ENCODE measurements at regions not wholly inside any gene's neighbourhood (a gene's known extent, or its start where the extent isn't known, plus 50 kb on each side); places are given as distances from the start of the nearest gene placed in this dataset.
"Not testable (repeated sequence)": the region's sequence is repeated elsewhere in the genome, so short reads cannot be mapped to it uniquely, and the experiment has no call there.

DNA sequence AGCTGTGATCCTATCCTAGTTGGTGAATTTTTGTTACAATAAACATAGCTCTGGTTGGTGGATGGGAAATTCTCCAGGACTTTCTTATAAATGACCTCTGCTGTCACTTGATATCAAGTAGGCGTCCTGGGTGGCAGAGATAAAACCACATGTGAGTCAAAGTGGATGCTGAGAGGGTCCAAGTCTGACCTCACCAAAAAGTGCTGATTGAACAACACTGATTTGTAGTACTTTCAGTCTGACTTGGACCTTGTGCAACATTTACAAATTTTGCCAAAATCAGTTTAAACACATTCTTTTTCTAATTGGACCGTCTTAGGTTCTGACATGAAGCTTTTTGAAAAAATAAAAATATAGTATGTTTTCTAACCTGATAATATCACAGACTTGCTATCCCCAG lies 585.6 kb downstream of the GALC start:
- DNase-seq: no peak

DNA sequence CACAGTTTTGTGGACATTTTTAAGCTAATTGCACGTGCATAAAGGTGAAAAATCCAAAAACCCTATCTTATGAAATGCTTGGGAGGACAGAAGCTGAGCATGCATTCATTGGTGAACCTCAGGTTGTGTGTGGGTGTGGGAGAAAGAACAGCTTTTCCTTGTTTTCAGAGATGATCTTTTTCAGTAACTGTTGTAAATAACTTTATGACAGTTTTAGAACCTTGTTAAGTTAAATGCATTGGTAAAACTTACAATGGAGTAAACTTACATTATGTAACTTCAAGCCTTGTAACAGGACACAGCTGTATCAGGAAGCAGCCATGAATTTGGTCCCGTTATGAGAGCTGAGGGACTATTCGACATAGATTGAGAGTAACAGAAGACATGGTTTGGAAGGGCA lies 587.4 kb downstream of the GALC start:
- no peak for DNase-seq

DNA sequence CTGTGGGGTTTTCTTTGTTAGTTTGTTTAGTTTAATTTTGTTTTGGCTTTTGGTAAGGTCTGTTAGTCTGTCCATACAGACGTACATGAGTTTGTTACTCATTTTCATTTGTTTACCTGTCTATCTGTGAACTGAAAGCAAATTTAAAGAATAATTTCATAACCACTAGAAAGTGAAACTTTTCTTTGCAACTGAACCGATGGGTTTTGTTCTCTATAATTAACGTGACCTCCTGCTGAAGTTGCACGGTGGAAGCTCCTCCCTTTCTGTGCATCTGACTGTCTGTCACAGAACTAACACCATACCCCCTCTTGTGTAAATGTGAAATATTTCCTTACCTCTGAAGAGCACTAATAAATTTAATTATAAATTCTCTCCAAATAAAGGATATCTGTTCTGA lies 595.5 kb downstream of the GALC start:
- no peak for DNase-seq

DNA sequence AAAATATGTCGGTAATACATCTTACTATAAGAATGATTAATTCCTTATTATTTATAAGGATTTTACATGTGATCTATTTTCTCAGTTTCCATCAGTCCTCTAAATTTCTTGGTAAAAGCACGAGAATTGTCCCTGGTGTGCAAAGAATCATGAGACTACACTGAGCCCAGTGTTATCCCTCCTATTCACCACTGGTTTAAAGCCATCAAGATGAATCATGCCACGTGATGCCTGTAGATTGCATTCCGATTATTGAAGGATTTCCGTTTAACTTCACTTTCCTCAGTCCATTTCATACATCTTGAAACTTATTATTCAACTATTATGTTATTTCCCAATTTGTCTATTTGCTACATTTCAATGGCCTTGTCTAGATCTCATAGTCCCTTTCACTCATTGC lies 601.9 kb downstream of the GALC start:
- no peak for DNase-seq

DNA sequence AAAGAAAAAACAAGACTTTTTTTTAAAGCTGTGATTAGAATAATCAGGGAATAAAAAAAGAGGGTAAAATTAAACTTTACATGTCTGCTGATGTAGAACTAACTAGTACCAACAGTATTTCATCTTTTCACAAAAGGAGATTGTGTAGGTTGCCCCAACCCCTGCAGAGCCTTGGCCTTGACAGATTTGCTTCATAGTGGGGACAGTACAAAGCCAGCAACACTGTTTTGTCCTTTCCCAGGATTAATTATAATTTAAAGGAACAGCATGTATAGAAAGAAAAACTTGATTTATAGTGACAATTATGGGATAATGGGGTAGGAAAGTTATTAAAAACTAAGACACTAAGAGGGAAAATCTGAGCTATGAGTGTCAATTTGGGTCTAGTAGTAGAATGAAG lies 604.0 kb downstream of the GALC start:
- no peak for DNase-seq

DNA sequence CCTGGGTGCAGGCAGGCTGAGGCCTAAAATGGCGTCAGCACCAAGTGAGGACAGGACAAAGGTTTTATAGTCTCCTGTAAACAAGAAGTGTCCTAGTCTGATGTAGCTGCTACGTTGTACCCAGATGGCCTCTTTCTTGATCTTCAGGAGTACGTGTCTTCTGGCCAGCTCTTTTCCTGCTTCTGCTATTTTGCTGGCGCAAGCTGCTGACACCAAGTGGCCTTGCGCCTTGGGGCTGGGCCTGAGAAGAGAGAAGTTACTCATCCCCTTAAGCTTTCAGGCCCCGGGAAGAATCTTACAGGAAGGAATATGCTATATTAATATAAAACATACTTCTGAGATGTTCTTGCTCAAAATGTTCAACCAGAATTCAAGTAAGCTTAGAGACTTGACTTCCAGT lies 605.2 kb downstream of the GALC start:
- no peak for DNase-seq

DNA sequence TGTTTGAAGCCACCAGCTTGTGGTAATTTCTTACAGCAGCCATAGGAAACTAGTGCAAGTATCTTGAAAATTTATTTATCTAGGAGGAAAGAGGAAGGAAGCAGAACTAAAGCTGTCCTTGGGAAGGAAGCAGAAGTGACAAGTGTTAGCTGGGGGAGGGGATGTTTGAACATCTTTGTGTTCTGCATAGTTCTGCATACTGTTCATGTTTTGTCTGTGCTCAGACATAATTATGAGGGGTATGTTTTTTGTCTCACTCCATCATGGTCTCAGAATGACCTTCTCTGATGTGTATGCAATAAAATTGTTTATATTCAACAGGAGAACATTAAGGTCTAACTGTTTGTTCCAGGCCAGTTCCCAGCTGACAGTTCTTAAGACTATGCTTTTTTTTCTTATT lies 606.5 kb downstream of the GALC start:
- no peak for DNase-seq

DNA sequence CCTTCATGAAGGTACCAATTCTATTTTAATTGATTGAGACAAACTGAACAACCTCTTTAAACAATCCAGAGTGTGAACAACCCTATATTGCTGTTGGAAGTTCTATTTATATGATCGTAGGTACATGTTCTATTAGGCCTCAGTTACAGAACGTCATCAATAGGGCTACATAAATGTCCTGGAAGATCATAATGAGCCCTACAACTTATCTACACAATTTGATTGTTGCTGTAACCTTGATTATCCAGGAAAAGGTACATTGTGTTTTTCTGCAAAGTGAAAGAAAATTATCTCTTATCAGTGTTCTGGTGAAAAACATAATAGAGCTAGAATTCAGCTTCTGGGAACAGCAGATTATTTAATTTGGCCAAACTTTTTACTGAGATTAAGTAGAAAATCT lies 612.9 kb downstream of the GALC start:
- DNase-seq: no peak

DNA sequence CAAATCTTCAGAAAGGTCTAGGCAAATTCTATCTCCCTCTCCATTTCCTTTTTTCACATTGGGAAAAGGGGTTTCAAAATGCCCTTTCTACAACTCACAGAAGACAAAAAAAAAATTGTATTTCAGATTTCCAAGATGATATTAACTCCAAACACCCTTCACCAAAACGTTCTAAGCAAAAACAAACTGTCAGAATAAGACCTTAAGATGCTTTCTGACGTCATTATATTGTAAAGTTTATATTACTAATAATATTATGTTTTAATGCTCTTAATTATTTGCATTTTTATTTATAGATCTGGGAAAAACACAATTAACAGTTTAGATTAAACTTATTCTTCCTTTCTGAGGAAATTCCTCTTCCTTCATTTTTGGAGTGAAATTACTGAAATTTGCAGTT lies 624.2 kb downstream of the GALC start:
- DNase-seq: no peak

DNA sequence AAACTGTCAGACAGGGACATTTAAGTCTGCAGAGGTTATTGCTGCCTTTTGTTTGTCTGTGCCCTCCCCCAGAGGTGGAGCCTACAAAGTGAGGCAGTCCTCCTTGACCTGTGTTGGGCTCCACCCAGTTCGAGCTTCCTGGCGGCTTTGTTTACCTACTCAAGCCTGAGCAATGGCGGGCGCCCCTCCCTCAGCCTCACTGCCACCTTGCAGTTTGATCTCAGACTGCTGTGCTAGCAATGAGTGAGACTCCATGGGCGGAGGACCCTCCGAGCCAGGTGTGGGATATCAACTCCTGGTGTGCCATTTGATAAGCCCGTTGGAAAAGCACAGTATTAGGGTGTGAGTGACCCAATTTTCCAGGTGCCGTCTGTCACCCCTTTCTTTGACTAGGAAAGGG lies 632.7 kb downstream of the GALC start:
- DNase-seq: not testable (repeated sequence)

DNA sequence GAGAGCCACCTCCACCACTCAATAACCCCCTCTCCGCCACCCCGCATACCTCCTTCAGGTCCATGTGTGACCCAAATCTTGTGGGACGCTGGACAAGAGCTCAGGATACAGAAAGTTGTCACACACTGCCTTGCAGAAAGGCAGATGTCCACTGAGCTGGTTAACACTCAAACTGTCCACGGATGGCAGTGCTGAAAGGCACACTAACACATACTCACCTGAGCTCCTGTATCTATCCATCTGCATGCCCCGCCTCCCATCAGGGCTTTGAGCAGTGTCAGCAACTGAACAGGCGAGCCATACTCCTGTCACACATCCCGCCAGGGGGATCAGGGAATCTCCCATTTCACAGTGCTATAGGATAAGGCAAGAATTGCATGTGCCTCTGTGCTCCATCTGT lies 642.0 kb downstream of the GALC start:
- no peak for DNase-seq

DNA sequence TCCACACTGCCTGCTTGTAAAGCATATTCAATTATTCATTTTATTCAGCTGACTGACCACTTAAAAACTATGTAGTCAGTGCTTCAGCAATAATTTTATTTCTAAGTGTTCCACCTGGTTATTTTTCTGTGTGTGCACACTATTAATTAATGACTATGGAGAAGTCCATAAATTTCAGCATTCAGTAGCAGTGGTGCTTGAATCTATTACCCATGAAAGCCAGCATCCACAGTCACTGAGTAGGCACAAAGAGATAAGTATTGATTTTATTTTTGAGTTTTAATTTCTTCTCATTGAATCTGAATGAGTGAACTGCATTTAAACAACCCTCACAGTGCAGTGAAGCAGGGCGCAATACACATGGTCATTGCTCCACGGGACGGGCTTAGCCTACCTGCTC lies 643.1 kb downstream of the GALC start:
- DNase-seq: no peak

DNA sequence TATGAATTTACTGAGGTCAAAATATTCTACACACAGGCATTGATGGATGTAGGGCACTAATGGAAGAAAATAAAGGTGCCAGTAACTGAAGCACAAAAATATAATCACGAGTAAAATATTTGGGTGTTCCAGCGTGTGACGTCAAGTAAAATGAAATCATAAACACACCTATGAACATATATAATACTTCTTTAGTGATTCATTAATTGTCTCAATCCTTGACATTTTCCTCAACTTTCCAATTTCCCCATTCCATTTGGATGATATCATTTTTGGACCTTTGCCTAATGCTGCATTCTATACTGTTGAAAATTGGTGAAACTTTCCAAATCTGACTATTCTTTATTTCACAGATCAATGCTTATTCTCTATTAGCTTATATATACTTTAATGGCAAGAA lies 649.3 kb downstream of the GALC start:
- no peak for DNase-seq

DNA sequence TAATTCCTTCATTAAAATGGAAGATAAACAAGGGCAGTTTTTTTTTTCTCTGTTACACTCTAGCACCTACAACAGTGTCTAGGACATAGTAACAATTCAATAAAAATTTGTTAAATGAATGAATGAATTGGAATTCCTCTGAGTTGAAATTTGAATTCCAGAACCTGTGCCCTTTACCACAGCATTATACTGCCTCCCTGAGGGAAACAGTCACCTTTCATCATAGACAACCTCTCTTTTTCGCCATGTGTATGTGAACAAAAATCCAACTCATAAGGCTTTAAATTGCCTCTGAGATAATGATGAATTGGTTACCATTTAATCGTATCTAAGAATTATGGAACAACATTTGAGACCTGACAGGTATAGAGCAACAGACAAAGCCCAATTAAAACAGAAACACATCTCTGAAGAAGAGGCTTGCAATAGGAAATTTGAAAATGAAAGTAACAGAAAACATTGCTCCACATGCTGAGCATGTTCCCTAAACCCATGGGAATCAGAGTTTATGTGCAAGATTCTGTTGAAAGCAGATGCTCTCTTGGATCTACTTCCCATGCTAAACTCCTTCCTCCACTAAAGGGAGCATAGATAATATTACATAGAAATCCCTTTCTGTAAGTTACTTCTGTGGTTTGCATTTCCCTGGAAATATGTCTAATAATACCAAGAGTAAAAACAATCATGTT lies 657.8 kb downstream of the GALC start:
- no peak for DNase-seq

DNA sequence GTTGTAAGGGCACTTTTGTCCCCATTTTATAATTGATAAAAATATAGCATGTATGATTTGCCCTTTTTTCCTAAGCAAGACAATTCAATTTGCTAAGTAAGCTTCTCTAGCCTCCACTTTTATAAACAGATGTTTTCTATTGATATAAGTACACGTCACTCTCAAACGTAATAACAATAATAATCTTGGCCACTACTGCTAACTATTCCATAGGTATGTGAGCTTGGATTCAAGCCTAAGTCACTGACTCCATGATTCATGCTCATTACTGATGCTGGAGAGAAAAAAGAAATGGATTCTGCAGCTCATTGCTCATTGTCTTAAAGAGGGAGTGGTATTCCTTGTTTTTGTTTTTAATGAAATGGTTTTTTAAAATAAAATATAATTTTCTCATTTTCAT lies 661.0 kb downstream of the GALC start:
- no peak for DNase-seq

DNA sequence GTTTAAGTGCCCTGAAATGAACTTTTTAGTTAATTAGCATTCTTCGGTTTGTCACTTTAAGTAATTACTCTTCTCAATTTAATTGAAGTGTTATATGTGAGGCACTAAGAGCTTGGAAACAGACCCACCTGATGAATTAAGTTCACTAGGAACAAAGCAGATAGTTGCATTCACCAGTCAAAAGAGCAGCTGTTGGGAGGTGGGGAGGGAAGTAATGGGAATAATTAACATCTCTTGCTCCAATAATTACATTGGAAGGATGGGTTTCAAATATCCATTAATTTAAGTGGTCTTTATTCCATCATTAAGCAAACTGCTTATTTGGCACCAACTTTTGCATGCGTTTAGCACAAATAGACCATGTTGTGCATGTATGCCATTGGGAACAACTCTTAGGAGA lies 667.2 kb downstream of the GALC start:
- no peak for DNase-seq

DNA sequence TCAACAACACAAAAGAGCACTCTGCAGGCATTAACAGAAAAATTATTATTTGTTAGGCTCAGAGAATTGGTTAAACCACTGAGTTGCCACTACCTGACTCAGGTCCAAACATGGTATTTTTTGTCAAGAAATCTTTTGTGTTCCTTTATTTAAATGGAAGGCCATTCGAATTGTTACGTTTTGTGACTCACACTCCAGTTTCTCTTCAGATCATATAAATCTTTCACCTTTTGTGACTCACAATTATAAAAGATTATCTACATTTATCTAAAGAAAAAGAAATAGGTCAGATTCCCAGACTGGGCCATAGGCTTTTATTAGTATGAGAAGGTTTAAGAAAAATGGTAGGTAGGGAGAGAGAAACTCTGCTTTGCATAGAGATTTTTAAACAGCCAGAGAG lies 669.8 kb downstream of the GALC start:
- DNase-seq: no peak

DNA sequence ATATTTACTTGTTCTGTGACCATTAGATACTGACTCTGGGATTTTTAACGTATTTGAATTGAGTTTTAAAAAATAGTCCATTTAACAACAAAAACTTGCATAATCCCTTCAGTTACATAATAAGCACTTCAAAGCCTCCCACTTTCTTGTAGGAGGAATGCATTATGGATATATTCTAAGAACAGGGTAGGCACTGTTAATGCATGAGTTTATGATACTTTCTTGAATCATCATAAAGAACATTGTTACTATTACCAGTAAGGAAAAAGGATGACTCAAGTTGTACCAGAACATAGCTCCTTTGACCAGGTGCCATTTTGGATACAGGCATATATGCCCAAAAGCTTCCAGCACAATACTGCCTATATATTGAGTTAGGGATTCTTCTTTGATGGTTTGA lies 671.4 kb downstream of the GALC start:
- no peak for DNase-seq

DNA sequence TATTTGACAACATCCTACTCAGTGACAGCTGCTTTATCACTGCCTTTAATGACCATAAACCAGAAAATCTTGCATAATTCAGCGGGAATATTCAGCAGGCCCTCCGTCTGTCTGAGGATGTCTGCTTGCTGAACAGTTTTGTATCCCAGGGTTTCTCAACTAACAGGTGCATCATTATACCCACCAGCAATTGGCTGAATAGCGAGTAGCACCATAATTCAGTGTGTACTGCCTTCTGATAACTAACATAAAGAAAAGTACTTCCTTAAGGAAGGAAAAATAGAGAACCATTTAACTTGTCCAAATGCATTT lies 680.1 kb downstream of the GALC start:
- no peak for DNase-seq

DNA sequence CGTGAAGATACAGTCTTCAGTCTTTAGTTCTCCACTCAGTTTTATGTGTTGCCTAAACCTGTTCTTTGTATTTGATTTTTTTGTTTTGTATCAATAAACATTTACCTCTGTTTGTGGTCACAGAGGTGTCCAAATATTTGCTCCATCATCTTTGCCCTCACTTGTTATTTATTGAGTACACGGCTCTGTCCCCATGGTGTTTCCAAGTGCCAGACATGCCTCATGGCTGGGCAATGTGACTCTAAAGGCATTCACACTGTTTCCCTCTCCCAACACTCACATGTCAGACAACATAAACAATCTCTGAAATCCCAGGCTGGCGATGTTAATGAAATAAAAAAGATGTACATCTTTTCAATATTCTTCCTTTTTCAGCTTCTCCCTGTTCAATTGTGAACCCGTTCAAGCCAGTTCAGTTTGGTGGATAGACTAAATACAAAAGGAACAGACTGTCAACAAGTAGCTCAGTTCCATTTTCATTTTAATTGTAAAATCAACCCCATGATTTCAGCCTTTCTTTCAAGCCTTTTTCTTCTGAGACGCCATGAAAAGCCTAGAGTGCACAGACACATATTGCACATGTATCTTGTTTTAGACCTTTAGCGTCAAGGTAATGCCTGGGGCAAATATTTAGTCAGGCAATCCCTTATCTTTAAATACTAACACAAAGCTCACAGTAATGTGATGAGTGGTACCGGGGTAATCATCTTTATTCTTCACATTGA lies 680.7 kb downstream of the GALC start:
- no peak for DNase-seq

DNA sequence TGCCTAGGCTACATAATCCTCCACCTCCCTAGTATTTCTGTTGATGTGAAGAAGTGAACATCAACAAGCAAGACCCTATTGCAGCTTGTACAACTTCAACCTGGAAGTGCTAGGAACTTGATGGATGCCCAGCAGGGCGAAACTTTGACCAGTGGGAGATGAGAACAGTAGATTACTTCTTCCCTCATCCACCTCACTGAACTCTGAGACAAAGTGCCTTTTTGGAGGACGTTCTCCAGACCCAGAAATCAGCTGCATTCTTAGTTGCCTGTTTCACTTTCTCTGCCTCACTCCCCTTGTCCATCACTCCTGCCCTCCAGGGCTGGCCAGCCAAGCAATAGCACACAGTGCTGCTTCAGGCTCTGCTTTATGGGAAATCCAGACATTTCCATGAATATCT lies 683.4 kb downstream of the GALC start:
- DNase-seq: no peak

DNA sequence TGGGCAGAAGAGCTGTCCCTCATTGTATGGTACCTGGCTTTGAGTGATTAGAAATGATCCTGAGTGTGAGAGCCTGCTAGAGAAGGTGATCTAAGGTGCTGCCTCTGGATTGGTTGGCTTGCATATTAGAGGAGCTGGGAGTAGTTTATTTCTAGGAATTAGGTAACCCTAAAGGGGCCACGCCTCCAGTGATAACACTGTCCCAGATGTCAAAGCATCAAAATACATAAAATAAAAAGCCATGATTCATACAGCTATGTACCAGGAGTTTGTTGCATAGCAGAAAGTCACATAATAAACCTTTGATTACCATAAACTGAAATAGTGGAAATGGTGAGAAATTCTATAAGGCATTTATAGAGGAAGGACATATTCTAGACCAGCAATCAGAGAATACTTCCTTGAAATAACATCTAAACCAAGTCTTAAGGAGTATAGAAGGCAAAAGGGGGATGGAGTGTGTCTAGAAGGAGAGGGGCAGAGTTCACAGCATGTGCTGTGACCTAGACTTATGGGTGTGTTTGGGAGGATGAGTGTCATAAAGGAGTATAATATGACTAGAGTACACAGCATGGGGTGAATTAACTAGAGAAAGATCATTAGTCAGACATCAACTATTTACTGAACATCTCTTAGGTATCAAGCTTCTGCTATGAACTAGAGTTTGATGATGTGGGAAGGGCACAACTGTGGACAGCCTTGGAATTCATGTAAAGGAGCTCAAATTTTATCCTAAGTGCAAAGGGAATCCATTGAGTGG lies 686.4 kb downstream of the GALC start:
- DNase-seq: no peak

DNA sequence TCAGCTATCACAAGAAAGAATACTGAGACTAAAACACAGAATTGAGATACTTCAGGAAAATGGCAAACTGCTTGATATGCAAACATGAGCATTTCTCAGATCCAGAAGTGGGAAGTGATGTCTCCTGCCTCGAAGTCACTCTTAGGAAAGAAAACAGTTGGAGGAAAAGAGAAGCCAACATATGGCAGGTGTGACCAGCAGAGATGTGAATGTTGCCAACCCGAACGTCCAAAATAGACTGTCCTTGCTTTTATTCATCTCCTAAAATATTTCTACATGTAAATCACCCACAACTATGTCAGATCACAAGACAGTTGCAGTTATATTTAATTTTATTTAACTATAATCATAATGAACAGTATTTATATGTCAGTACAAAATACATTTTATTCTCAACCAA lies 687.6 kb downstream of the GALC start:
- DNase-seq: no peak

DNA sequence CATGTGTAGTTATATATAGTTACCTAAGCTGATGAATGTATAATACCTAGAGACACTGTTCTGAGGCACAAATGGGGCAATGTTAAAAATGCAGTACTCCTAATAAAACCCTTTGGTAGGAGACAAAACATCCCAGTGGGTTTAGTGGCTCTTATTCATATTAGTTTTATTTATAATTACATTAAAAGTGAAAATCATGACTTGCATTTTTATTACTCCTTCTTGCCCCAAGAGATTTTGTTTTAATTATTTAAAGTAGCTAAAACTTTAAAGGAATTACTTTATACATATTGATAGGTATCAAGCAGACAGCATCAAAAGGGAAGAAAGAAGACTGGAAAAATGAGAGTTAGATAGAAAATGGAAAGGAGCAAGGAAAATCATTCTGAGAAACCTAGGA lies 688.6 kb downstream of the GALC start:
- DNase-seq: no peak

DNA sequence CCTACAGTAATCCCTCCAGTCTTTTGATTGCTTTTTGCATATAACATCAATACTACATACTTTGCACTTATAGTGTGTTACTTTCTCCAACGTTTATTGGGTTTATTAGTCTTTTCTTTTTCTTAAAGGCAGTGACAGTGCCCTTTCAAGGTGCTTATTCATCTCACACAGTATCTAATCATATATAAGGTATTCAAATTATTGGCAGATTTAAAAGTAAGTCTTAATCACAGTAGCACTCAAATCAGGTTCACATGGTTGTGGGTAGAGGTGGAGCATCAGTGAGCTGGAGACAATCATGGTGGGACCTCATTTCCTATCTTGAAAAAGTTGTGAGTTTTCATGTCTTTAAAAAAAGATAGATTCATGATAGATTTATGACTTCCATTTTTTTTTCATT lies 706.2 kb downstream of the GALC start:
- no peak for DNase-seq

Data from activated naive CD4-positive, alpha-beta T cell treated with anti-CD3 and anti-CD28 coated beads, Interleukin-2, amount 50 U/mL, for 16 hours (primary cell).